ENCODE measurements at regions not wholly inside any gene's neighbourhood (a gene's known extent, or its start where the extent isn't known, plus 50 kb on each side); places are given as distances from the start of the nearest gene placed in this dataset.

GRCh38 chr5:92868442-92868841, 712.6 kb downstream of the NR2F1-AS1 start:
- TF ChIP-seq, protein P1, sequence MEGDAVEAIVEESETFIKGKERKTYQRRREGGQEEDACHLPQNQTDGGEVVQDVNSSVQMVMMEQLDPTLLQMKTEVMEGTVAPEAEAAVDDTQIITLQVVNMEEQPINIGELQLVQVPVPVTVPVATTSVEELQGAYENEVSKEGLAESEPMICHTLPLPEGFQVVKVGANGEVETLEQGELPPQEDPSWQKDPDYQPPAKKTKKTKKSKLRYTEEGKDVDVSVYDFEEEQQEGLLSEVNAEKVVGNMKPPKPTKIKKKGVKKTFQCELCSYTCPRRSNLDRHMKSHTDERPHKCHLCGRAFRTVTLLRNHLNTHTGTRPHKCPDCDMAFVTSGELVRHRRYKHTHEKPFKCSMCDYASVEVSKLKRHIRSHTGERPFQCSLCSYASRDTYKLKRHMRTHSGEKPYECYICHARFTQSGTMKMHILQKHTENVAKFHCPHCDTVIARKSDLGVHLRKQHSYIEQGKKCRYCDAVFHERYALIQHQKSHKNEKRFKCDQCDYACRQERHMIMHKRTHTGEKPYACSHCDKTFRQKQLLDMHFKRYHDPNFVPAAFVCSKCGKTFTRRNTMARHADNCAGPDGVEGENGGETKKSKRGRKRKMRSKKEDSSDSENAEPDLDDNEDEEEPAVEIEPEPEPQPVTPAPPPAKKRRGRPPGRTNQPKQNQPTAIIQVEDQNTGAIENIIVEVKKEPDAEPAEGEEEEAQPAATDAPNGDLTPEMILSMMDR (conservative IDR thresholded peaks at IDR 0.05; ENCODE audit: low read length) = no peak
- TF ChIP-seq EZH2phosphoT487 (IDR thresholded peaks at IDR 0.05; ENCODE audit: borderline replicate concordance) = no peak

Data from Loucy (cell line).